ENCODE measurements at regions not wholly inside any gene's neighbourhood (a gene's known extent, or its start where the extent isn't known, plus 50 kb on each side); places are given as distances from the start of the nearest gene placed in this dataset.
"Not testable (repeated sequence)": the region's sequence is repeated elsewhere in the genome, so short reads cannot be mapped to it uniquely, and the experiment has no call there.

DNA sequence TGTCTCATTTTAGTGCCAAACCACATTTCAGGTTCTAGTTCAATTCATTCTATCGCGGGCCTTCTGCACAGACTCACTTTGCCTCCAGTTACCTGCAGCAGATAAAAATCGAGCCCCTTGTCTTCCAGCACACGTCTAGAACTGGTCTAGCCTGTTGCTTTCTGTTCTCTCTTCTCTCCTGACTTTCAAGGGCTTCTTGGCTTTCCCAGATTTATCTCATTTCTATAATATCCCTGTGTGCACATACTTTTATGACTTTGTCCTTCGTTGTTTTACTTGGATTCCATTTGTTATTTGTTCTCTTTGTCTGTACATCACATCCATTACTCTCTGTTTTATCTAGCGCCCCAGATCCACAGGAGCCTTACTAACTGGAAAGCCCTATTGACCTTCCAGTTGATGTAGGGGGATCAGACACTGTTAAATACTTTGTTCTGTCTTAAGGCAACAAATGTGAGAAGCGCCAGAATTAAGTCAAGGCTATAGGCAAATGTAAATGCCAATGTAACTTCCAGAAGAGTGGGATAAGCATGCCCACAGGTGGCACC is 284.5 kb upstream of the ADGRL4 start:
- DNase-seq, result no peak

DNA sequence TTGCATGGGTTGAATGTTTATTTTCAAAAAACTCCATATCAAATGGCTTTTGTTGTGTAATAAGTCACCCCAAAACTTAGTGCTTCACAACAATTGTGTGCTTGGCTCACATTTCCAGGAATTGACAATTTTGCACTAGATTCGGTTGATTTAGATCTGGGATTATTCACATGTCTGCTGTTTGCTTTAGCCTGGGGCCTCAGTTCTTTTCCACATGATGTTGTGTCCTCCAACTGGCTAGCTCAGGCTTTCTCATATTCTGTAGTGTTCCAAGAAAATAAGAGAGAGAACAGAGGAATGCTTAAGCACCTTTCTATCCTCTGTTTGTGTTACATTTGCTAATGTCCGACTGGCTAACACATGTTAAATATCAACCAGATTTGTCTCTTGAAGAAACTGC is 281.5 kb upstream of the ADGRL4 start:
- no peak for DNase-seq

DNA sequence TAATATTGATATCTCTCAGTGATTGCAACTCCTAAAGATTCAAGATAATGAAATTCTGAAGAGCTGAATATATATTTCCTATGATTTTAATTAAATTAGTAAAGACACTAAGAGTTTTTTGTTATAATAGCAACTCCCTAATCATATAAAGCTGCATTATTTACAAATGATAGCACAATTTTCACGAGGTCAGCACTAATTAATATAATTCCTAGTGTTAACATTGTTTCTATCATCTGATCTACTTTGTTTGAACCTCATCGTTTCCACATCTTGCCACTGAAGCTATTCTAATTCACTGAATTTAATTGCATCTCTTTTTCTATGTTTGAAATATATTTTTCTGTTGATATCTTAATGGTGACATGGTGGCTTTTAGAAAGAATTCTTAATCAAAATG is 279.1 kb upstream of the ADGRL4 start:
- no peak for DNase-seq

DNA sequence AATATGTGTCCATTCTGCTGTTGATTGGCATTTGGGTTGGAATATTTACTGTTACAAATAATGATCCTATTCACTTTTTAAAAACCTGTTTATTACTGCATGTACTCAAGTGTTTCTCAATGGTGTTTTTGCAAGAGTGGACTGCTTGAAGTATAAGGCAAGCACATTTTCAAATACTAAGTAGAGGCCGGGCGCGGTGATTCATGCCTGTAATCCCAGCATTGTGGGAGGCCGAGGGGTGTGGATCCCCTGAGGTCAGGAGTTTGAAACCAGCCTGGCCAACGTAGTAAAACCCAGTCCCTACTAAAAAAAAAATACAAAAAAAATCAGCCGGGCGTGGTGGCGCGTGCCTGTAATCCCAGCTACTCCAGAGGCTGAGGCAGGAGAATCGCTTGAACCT is 276.9 kb upstream of the ADGRL4 start:
- DNase-seq, result no peak

DNA sequence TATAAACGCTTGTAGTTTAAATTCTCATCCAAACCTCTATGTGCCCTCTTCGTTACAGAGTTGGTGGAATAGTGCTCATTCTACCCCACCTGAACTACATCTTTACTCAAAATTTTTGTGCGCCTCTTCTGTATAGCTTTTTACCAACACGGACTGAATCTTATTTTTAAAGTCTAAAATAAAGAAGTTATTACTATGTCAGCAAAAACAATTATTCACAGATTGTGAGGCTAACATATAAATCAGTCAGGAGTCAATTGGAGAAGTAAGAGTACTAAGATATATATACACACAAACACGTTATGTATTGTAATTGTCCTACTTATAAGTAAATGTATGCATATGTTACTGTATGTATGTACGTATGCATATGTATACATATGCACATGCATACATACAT is 274.9 kb upstream of the ADGRL4 start:
- DNase-seq, result no peak

DNA sequence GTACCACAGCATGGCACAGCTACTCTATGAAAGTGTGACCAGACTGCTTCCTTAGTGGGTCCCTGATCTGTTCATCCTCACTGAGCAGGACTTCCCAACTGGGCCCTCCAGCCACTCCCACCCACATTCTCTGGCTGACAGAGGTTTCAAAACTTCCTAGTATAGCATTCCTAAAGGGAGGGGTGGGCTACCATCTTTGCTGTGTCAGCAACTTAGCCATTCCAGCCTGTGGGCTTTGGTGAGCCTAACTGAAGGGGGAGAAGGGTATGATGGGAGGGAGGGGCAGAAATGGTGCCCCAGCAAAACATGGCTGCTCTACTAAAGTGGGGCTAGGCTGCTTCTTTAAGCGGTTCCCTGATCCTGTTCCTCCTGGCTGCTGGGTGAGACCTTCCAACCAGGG is 265.2 kb upstream of the ADGRL4 start:
- no peak for DNase-seq

DNA sequence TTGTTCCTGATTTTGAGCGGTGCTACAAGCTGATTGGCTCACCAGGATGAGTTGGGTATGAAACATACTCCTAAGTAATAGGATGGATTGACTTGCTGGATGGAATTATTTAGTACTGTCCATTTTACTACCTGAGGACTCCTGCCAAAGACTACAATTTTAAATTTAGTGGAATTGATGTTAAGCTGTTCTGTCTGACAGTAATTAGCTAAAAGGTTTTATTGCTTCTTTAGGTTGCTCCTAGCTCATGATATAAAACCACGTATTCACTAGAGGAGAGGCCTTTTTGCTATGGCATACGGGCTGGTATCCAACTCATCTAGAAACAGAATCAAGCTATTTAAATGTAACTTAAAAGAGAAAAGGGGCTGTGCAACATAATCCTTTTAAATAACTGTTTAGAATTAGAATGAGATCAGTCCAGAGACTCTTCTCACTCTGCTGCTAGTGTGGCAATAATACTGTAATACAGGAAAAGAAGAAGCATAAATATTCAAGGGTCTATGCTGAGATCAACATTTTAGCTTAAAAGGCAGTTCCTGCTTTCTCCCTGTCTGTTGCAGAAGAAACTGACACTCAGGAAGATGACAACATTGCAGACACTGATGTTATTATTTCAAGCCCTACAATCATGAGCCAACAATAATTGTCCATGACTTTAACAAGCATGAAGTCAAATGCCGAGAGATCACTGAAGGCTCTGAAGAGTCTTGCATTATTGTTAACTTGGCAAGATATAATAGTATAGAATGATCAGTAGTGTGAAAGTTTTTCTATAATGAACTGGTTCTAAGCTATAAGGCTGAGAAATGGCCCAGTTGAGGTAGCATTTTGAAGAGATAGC is 258.7 kb upstream of the ADGRL4 start:
- DNase-seq, result no peak

DNA sequence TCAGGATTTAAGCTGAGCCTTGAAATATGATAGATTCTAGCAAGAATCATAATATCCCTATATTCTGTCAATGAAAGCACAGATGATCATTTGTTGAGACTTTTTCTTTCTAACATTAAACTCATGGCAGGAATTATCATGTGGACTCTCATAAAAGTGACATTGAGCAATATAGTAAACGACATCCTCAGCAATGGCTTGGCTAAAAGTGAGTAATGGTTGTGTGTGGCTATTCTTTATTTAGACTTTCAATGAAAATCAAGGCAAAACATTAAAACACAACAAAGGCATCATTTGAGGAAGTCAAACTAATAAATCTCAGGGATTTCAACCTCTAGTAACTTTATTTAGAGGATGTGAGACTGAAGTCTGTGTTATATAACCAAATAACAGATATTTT is 257.8 kb upstream of the ADGRL4 start:
- no peak for DNase-seq

DNA sequence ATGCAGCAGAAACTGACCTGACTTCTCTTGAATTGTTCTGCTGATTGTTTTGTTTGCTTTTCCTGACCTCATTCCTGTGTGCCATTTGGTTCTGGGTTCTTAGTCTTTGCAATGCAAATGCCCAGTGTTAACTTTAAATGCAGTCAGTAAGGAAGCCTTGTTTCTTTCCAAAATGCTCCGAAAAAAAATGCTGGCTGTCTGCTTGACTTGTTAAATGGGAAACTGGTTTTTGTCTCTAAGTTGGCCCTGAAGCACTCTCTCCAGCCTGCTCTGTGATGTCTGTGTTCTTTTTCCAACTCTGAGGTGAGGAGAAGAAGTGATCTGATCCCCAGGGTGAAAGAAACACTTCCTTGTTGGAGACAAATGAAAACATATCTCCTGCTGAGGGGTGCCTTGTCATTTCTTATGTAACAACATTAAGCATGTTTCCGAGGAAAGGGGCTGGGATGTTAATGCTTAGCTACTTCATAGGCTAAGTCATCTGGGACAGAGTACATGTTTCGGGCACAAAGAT is 256.3 kb upstream of the ADGRL4 start:
- no peak for DNase-seq

DNA sequence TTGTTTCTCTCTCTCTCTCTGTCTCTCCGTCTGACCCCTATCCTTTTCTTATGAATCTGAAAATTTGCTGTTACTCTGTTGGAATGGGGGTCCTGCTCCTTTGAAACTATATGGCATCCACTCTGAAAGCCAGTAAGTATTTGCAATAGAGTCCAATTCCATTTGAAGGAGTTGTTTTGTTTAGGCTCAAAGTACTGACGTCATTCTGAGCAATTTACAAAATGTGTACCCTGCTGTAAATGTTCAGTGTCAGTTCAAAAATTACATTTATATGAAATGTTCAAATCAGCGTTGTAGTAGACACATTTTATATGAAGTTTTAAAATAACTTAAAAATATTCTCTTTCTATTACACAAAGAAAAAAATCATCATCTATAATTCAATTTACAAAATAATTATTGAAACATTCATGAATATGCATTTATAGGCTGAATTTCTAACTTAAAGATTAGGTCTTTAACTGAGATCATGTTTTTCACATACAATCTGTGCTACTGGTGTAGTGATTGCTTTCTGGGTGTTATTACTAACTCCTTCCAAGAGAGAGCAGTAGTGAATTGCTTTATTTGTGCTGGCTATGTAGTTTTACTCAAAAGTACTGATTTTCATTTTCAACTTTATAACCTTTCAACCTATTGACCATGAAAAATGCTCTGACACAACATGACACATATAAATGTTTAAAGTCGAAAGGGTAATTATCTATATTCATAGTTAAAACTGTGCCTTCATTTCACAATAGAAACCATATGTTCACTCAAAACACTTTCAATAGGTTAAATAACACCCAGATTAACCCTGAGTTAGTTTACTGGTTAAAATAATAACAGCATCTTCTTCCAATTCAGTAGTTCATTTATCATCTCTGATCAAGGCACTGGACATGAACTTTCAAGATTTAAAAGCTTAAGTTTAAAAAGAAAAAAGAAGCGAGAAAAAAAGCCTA is 253.1 kb upstream of the ADGRL4 start:
- DNase-seq, result no peak

DNA sequence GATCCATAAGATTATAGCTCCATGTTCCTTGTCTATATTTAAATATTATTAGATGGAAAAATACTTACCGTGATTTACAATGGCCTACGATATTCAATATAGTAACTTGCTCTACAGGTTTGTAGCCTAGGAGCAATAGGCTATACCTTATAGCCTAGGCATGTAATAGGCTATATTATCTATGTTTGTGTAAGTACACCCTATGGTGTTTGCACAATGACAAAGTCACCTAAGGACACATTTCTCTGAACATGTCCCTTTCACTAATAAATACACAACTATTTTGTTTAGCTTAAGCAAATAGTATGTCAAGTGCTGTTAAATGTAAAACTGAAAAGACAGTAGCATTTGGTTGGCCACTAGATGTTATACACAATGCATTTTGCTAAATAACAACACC is 248.9 kb upstream of the ADGRL4 start:
- no peak for DNase-seq

DNA sequence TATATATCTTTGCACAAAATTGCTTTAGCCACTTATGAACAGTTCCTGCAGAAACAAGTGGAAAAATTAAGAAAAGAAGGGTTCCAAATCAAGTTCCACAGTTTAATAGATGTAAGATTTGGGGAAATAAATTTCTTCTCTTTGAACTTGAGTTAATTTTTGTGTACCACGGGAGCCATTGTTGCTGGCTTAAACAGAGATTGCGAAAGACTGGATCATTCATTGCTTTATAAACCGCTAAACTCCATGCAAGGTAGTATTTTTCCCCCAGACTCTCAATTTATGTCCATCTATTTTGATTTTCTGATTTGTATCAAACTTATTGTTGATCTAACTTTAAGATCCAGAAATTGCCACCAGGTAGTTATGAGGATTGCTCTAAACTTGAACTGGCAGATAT is 246.1 kb upstream of the ADGRL4 start:
- DNase-seq, result no peak

DNA sequence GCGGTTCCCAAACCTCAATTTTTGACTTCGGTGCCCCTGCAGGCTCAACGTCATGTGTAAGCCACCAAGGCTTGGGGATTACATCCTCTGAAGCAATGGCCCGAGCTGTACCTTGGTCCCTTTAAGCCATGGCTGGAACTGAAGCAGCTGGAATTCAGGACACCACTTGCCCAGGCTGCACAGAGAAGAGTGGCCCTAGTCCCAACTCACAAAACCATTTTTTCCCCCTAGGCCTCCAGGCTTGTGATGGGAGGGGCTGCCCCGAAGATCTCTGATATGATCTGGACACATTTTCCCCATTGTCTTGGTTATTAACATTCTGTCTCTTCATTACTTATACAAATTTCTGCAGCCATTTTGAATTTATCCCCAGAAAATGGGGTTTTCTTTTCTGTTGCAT is 233.3 kb upstream of the ADGRL4 start:
- no peak for DNase-seq

DNA sequence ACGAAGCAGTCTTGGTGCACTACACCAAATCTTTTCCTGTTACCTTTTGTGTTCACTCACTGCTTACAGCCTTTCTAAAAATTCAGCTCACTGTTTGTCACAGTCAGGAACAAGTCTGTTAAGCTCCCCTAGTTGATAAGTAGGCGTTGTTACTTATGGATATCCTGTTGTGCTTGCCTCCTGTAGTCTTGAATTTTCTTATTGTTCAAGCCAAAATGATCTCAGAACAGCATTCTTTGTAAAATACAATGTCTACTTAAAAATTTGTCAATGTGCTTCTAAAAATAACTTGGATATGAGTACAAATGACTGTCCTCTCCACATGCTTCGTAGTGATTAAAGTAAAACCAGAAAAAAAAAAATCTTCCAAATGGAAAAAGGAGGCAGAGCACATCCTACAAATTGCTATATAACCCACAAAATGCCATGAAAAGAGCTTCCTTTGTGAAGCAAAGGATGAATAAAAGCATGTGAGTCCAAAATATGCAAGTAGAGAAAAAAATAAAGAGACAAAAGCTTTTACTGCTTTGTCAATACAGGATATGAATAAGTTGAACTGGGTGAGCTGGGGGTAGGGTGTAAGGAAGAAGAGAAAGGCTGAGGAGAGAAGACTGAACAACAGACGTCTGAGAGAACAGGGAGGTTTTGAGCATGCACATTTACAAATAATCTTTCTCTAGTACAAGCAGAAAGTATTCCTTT is 228.9 kb upstream of the ADGRL4 start:
- no peak for DNase-seq

DNA sequence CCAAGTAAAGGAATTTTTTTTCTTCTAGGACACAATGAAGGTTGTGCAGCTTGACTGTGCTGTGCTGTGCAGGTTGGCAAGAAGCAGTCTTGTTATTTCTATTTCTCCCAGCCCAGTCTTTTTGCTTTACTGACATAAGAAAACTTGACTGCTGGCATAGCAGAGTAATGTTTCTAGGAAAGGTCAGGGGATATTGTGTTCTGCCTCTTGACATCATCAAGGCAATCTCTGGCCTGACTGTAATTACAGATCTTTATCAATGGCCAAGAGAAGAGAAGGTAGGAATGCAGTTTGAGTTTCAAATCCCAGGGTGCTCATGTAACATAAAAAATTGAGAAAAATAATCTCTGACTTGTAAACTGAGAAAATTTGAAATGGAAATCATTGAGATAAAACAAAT is 226.3 kb upstream of the ADGRL4 start:
- DNase-seq, result no peak

DNA sequence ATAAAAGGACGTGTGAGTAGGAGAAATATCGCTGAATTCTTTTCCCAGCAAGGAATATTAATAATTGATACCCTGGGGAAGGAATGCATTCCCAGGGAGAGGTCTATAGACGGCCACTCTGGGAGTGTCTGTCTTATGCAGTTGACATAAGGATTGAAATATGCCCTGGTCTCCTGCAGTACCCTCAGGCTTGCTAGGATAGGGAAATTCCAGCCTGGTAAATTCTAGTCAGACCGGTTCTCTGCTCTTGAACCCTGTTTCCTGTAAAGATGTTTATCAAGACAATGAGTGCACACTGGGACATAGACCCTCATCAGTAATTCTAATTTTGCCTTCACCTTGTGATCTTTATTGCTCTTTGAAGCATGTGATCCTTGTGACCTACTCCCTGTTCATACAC is 224.2 kb upstream of the ADGRL4 start:
- not testable (repeated sequence) for DNase-seq

DNA sequence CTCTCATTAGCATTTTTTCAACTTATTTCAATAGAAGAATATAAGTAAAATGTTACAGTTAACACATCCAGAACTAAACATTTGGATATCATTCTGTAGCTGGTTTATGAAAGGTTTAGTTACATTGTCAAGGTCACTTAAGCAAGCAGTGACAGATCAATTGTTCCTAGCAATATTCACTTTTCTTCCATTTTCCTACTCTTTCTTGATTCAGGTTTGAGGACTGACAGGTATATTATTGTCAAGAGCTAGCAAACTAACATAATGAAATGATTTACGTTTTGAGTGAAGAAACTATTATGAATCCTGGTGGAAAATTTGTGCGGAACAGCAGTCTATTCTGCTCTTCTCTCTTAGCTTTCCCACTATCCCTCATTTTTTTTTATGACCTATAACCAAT is 220.4 kb upstream of the ADGRL4 start:
- no peak for DNase-seq

DNA sequence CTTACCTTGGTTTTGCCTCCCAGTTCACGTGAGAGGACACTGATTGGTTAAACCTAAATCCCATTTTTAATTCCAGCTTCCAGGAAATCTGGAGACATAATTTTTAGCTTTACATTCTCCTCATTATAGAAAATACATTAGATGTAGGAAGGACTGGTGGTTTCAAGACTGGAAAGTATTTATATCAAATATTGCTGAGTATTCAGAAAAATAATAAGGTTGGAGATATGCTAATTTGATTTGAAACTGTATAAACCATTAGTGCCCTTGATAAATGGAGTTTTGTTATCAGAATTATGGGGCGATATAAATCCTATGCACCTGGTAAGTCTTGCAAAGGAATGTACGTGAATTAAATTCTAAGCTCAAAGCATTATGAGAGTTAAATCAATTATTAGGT is 218.0 kb upstream of the ADGRL4 start:
- DNase-seq, result no peak

DNA sequence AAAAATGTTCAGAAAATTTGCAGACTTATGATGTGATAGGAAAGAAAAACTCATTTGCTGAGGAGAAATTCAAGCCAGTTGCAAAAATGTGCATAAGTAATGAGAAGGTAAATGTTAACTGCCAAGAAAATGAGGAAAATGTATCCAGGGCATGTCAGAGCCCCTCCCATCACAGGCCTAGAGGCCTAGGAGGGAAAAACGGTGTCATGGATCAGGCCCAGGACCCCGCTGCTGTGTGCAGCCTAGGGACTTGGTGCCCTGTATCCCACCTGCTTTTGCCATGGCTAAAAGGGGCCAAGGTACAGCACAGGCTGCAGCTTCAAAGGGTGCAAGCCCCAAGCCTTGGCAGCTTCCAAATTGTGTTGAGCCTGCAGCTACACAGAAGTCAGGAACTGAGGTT is 214.0 kb upstream of the ADGRL4 start:
- no peak for DNase-seq

DNA sequence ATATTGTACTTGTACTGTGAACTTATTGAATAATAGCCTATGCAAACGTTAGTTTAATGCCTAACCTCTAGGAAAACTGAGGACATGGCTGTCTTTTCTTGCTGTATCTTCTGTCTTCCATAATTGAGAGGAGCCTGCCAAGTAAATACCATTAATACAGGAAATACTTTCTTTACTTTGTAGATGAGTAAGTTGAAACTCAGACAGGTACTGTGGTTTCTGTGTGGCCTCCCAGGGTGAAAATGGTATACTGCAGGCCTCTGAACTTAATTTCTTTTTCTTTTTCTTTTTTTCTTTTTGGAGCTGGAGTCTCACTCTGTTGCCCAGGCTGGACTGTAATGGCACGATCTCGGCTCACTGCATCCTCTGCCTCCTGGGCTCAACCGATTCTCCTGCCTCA is 208.8 kb upstream of the ADGRL4 start:
- no peak for DNase-seq

DNA sequence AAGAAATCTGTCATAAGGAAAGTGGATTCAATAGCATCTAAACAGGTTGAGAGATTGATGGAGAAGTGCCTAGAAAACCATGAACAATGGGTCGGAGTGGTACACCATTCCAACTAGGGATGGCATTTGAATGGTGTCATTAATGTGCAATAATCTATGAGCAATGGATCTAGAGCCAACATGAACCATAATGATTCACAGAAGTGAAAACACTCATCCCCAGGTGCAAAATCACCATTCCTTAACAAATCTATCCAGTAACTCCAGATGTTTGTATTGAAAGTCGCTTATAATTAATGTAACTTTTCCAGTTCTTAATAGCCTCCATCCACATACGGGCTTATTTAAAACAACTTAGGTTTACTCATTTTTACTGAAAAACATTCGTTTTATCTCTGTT is 201.3 kb upstream of the ADGRL4 start:
- no peak for DNase-seq

DNA sequence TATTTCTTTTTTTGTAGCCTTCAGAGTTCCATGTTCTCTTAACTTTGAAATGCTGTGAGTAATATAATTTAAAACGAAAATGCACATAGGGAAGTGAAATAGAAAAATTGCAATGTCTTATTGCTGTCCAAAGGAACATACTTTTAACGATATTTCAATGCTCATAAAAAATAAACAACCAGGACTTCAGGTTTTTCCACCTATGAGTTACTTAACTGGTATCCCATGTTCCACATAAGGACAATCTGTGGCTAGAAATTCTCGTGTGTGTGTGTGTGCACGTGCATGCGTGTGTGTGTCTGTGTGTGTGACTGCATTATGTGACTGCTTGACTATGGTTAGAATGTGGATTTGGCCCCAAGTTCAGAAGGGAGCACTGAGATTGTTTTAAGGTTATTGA is 200.8 kb upstream of the ADGRL4 start:
- DNase-seq, result no peak

Measured in suppressor macrophage treated with lipopolysaccharide for 4 hours (primary cell).